Astrocyte (in vitro differentiated cells and primary cell): ENCODE measurements at regions not wholly inside any gene's neighbourhood (a gene's known extent, or its start where the extent isn't known, plus 50 kb on each side); places are given as distances from the start of the nearest gene placed in this dataset.
"Not testable (repeated sequence)": the region's sequence is repeated elsewhere in the genome, so short reads cannot be mapped to it uniquely, and the experiment has no call there.

ENCODE experiments used
- DNase-seq: peaks from one replicate; pipeline ENCODE4 v3.0.0-alpha.2; 2010; ENCODE audit warnings: low read depth
- FAIRE-seq: peaks from 2 replicates; lab custom pipeline; 2011; peaks lifted over from hg19 to GRCh38; lab: Jason Lieb, UNC
- H2AFZ ChIP-seq: 2 replicates; pipeline ENCODE4 v1.6.0; 2012; ENCODE audit warnings: low read depth, low read length, inconsistent platforms
- H3K27ac ChIP-seq: 2 replicates; pipeline ENCODE4 v1.5.1; 2011; ENCODE audit warnings: low read depth, low read length, inconsistent platforms
- H3K27me3 ChIP-seq: 2 replicates; pipeline ENCODE4 v1.6.0; 2011; ENCODE audit warnings: low read length, inconsistent platforms; ENCODE audit not compliant: insufficient read depth
- H3K36me3 ChIP-seq: 2 replicates; pipeline ENCODE4 v1.5.1; 2011; ENCODE audit warnings: low read length, inconsistent platforms; ENCODE audit not compliant: insufficient read depth
- H3K4me1 ChIP-seq: 2 replicates; pipeline ENCODE4 v1.5.1; 2011; ENCODE audit warnings: low read length, inconsistent platforms; ENCODE audit not compliant: insufficient read depth
- H3K4me2 ChIP-seq: 2 replicates; pipeline ENCODE4 v1.6.0; 2012; ENCODE audit warnings: low read length, inconsistent platforms
- H3K4me3 ChIP-seq: 2 replicates; pipeline ENCODE4 v1.5.1; 2011; ENCODE audit warnings: low read depth, mild to moderate bottlenecking, low read length, inconsistent platforms; ENCODE audit not compliant: insufficient read depth
- H3K79me2 ChIP-seq: 2 replicates; pipeline ENCODE4 v1.6.0; 2012; ENCODE audit warnings: mild to moderate bottlenecking, low read length, inconsistent platforms; ENCODE audit not compliant: insufficient read depth
- H3K9ac ChIP-seq: 2 replicates; pipeline ENCODE4 v1.6.0; 2012; ENCODE audit warnings: mild to moderate bottlenecking, low read length, inconsistent platforms
- H3K9me3 ChIP-seq: 2 replicates; pipeline ENCODE4 v1.5.1; 2012; ENCODE audit warnings: low read depth, mild to moderate bottlenecking, low read length, inconsistent platforms; ENCODE audit not compliant: insufficient read depth
- H4K20me1 ChIP-seq: 2 replicates; pipeline ENCODE4 v1.6.0; 2012; ENCODE audit warnings: low read length, inconsistent platforms; ENCODE audit not compliant: insufficient read depth
- H3K27ac Mint-ChIP-seq: one replicate; pipeline ENCODE4 v1.8.0; 2021; ENCODE audit warnings: mild to moderate bottlenecking, mixed read lengths; ENCODE audit not compliant: unreplicated experiment
- H3K27me3 Mint-ChIP-seq: one replicate; pipeline ENCODE4 v1.8.0; 2021; ENCODE audit warnings: low read depth, mixed read lengths; ENCODE audit not compliant: unreplicated experiment
- H3K36me3 Mint-ChIP-seq: one replicate; pipeline ENCODE4 v1.8.0; 2021; ENCODE audit warnings: low read depth, mixed read lengths; ENCODE audit not compliant: unreplicated experiment
- H3K4me1 Mint-ChIP-seq: one replicate; pipeline ENCODE4 v1.8.0; 2021; ENCODE audit warnings: low read depth, mixed read lengths; ENCODE audit not compliant: unreplicated experiment
- H3K4me3 Mint-ChIP-seq: one replicate; pipeline ENCODE4 v1.8.0; 2021; ENCODE audit warnings: mild to moderate bottlenecking, moderate library complexity, mixed read lengths; ENCODE audit not compliant: unreplicated experiment
- H3K9me3 Mint-ChIP-seq: one replicate; pipeline ENCODE4 v1.8.0; 2021; ENCODE audit warnings: mild to moderate bottlenecking, mixed read lengths; ENCODE audit not compliant: unreplicated experiment
- CTCF ChIP-seq: IDR thresholded peaks from 2 replicates; pipeline ENCODE4 v1.5.1; 2011; ENCODE audit warnings: low read depth, mild to moderate bottlenecking, inconsistent platforms, low read length, moderate library complexity; ENCODE audit not compliant: insufficient read depth
- EZH2 ChIP-seq: IDR thresholded peaks from 2 replicates; pipeline ENCODE4 v1.6.1; 2012; ENCODE audit warnings: mild to moderate bottlenecking, low read length, inconsistent platforms; ENCODE audit not compliant: insufficient read depth

- H3K9ac ChIP-seq, H3K36me3 ChIP-seq, H3K79me2 ChIP-seq, H3K9me3 ChIP-seq, DNase-seq, H4K20me1 ChIP-seq, H3K27me3 ChIP-seq, H2AFZ ChIP-seq, H3K4me1 Mint-ChIP-seq, H3K27ac ChIP-seq, H3K36me3 Mint-ChIP-seq, H3K4me3 ChIP-seq, H3K27ac Mint-ChIP-seq, H3K9me3 Mint-ChIP-seq, H3K4me1 ChIP-seq, H3K4me2 ChIP-seq, H3K4me3 Mint-ChIP-seq, H3K27me3 Mint-ChIP-seq, FAIRE-seq: not testable (repeated sequence)
Measured at GRCh38 chr22:16090991-16091390, 401.2 kb downstream of the POTEH start.

GRCh38 chr22:16105121-16105520 is 415.3 kb downstream of the POTEH start:
- FAIRE-seq, H3K9me3 Mint-ChIP-seq: not testable (repeated sequence)

GRCh38 chr22:16131456-16131855 is 441.6 kb downstream of the POTEH start:
- H3K27ac Mint-ChIP-seq, H3K27me3 Mint-ChIP-seq, H3K27me3 ChIP-seq, DNase-seq, H3K4me3 Mint-ChIP-seq, H3K27ac ChIP-seq, H3K4me3 ChIP-seq, FAIRE-seq, H3K36me3 Mint-ChIP-seq, H3K79me2 ChIP-seq, H3K4me2 ChIP-seq, H3K4me1 Mint-ChIP-seq, H4K20me1 ChIP-seq, H3K9ac ChIP-seq, H3K36me3 ChIP-seq, H3K4me1 ChIP-seq, H3K9me3 ChIP-seq, H2AFZ ChIP-seq, H3K9me3 Mint-ChIP-seq: not testable (repeated sequence)

More at GRCh38 chr22:16105121-16105520, 415.3 kb downstream of the POTEH start:
- not testable (repeated sequence) for H3K27ac Mint-ChIP-seq, H3K27me3 Mint-ChIP-seq, H3K36me3 Mint-ChIP-seq, H3K4me3 ChIP-seq, H3K36me3 ChIP-seq, DNase-seq, H3K4me3 Mint-ChIP-seq, H3K27me3 ChIP-seq, H3K4me1 ChIP-seq, H3K4me2 ChIP-seq, H3K79me2 ChIP-seq, H3K9me3 ChIP-seq, H4K20me1 ChIP-seq, H2AFZ ChIP-seq, H3K9ac ChIP-seq, H3K4me1 Mint-ChIP-seq, H3K27ac ChIP-seq

GRCh38 chr22:16131918-16132317 is 442.1 kb downstream of the POTEH start:
- H3K9ac ChIP-seq: no peak overlapping the region
- H3K4me3 ChIP-seq: no peak overlapping the region
- H4K20me1 ChIP-seq: no peaks in the 10 kb centered on the region
- no peaks in the 10 kb centered on the region for H3K9me3 ChIP-seq
- Mint-ChIP-seq H3K36me3 (no peaks in the 10 kb centered on the region), H3K27ac (no peak overlapping the region), H3K9me3 (peaks cover 8% of the 10 kb centered on the region), H3K4me3 (no peak overlapping the region), H3K27me3 (no peaks in the 10 kb centered on the region), H3K4me1 (no peaks in the 10 kb centered on the region)
- no peaks in the 10 kb centered on the region for H3K27me3 ChIP-seq
- DNase-seq: no peak
- TF ChIP-seq EZH2 (no peak), CTCF (no peak)
- H3K4me1 ChIP-seq: no peaks in the 10 kb centered on the region
- no peaks in the 10 kb centered on the region for H3K79me2 ChIP-seq
- H3K27ac ChIP-seq: no peak overlapping the region
- no peak for FAIRE-seq
- H3K36me3 ChIP-seq: no peaks in the 10 kb centered on the region
- H2AFZ ChIP-seq: no peak overlapping the region
- no peak overlapping the region for H3K4me2 ChIP-seq

- H2AFZ ChIP-seq, H3K27ac ChIP-seq, H3K4me3 ChIP-seq, H3K79me2 ChIP-seq, DNase-seq, H3K4me2 ChIP-seq, FAIRE-seq, H3K36me3 ChIP-seq, H3K27ac Mint-ChIP-seq, H3K9me3 ChIP-seq, H3K4me1 ChIP-seq, H3K4me1 Mint-ChIP-seq, H4K20me1 ChIP-seq, H3K9me3 Mint-ChIP-seq, H3K27me3 ChIP-seq, H3K36me3 Mint-ChIP-seq, H3K27me3 Mint-ChIP-seq, H3K9ac ChIP-seq, H3K4me3 Mint-ChIP-seq: not testable (repeated sequence)
Measured at GRCh38 chr22:16132598-16132997, 442.8 kb downstream of the POTEH start.
